Activated T-cell treated with anti-CD3 and anti-CD28 coated beads for 4 hours (primary cell): ENCODE measurements at regions not wholly inside any gene's neighbourhood (a gene's known extent, or its start where the extent isn't known, plus 50 kb on each side); places are given as distances from the start of the nearest gene placed in this dataset.
"Not testable (repeated sequence)": the region's sequence is repeated elsewhere in the genome, so short reads cannot be mapped to it uniquely, and the experiment has no call there.

Source experiments
- DNase-seq: peaks from one replicate; pipeline ENCODE4 v3.0.0-alpha.2; 2020

- DNase-seq, result no peak
Measured at GRCh38 chrX:137195296-137195695, 161.5 kb upstream of the GPR101 start.

GRCh38 chrX:137194164-137194563, 160.4 kb upstream of the GPR101 start:
- peak; percentile 7 for DNase-seq

- DNase-seq, result no peak
Measured at GRCh38 chrX:137187540-137187939, 153.7 kb upstream of the GPR101 start.

- DNase-seq, result no peak
Measured at GRCh38 chrX:137178392-137178791, 144.6 kb upstream of the GPR101 start.

GRCh38 chrX:137172317-137172948, 138.6 kb upstream of the GPR101 start:
- no peak for DNase-seq

GRCh38 chrX:137171626-137172025, 137.8 kb upstream of the GPR101 start:
- no peak for DNase-seq

- no peak for DNase-seq
Measured at GRCh38 chrX:137166591-137166990, 132.8 kb upstream of the GPR101 start.

GRCh38 chrX:137164329-137164728, 130.5 kb upstream of the GPR101 start:
- DNase-seq, result no peak

- DNase-seq, result no peak
Measured at GRCh38 chrX:137151403-137151802, 117.6 kb upstream of the GPR101 start.

GRCh38 chrX:137143864-137144263, 110.1 kb upstream of the GPR101 start:
- DNase-seq, result no peak

- DNase-seq, result not testable (repeated sequence)
Measured at GRCh38 chrX:137122651-137123050, 88.9 kb upstream of the GPR101 start.

- DNase-seq, result no peak
Measured at GRCh38 chrX:137119049-137119448, 85.3 kb upstream of the GPR101 start.

- DNase-seq, result no peak
Measured at GRCh38 chrX:137118536-137118935, 84.7 kb upstream of the GPR101 start.

- DNase-seq, result no peak
Measured at GRCh38 chrX:137118136-137118535, 84.3 kb upstream of the GPR101 start.

- DNase-seq, result not testable (repeated sequence)
Measured at GRCh38 chrX:137107877-137108276, 74.1 kb upstream of the GPR101 start.

GRCh38 chrX:137101273-137101990, 67.6 kb upstream of the GPR101 start:
- no peak for DNase-seq
